BLaER1 treated with 17β-estradiol and CSF1 and Interleukin-3, amounts not matched to agents 10 nM and 100 nM (cell line): ENCODE measurements at regions not wholly inside any gene's neighbourhood (a gene's known extent, or its start where the extent isn't known, plus 50 kb on each side); places are given as distances from the start of the nearest gene placed in this dataset.
A peak's percentile ranks its signal among the peaks of the same experiment; 100 is the strongest.

Experiments
- H3K27ac ChIP-seq, 11 experiments: shearing (Covaris generic); formaldehyde crosslinking; 2 replicates each; pipeline ENCODE4 v1.8.1; 2022
- H3K27me3 ChIP-seq, 11 experiments: shearing (Covaris generic); formaldehyde crosslinking; 2 replicates each; pipeline ENCODE4 v1.8.1; 2022
- H3K36me3 ChIP-seq, 11 experiments: shearing (Covaris generic); formaldehyde crosslinking; 2 replicates each; pipeline ENCODE4 v1.8.1; 2022
- H3K4me1 ChIP-seq, 10 experiments: shearing (Covaris generic); formaldehyde crosslinking; 2 replicates each; pipeline ENCODE4 v1.8.1; 2022
- H3K4me2 ChIP-seq, 11 experiments: shearing (Covaris generic); formaldehyde crosslinking; 2 replicates each; pipeline ENCODE4 v1.8.1; 2022
- H3K4me3 ChIP-seq, 10 experiments: shearing (Covaris generic); formaldehyde crosslinking; 2 replicates each; pipeline ENCODE4 v1.8.1; 2022
- H3K9ac ChIP-seq, 11 experiments: shearing (Covaris generic); formaldehyde crosslinking; 2 replicates each; pipeline ENCODE4 v1.8.1; 2022
- H3K9me3 ChIP-seq, 11 experiments: shearing (Covaris generic); formaldehyde crosslinking; replicated peaks in 1 of 11; 2 replicates each; pipeline ENCODE4 v1.8.1; 2022
- H4K20me1 ChIP-seq, 11 experiments: shearing (Covaris generic); formaldehyde crosslinking; 2 replicates each; pipeline ENCODE4 v1.8.1; 2022
- Cebpa-rat ChIP-seq, 11 experiments: shearing (Covaris generic); IDR thresholded peaks; 2 replicates each; pipeline ENCODE4 v1.8.1; 2022

- H3K27ac ChIP-seq = no peak overlapping the region
- 0 out of 20 replicates have a peak, but pooled peaks cover 0 to 7% (median 0%) of the 10 kb centered on the region in 10 experiments for H3K4me1 ChIP-seq
- peaks cover 0 to 7% (median 0%) of the 10 kb centered on the region in 11 experiments; a peak in 6 of 22 replicates for H3K9me3 ChIP-seq
- H3K9ac ChIP-seq = no peak overlapping the region
- no peak overlapping the region for H3K4me2 ChIP-seq
- no peaks in the 10 kb centered on the region for H4K20me1 ChIP-seq
- no peak overlapping the region for H3K4me3 ChIP-seq
- no peaks in the 10 kb centered on the region for H3K27me3 ChIP-seq
- no peaks in the 10 kb centered on the region for H3K36me3 ChIP-seq
- TF ChIP-seq Cebpa-rat (IDR thresholded peaks at IDR 0.05) = no peak
Observed at GRCh38 chr1:30242168-30242567, 481.2 kb downstream of the MATN1 start.

GRCh38 chr1:30241681-30242080 lies 481.7 kb downstream of the MATN1 start:
- 0 out of 20 replicates have a peak, but pooled peaks cover 0 to 7% (median 0%) of the 10 kb centered on the region in 10 experiments for H3K4me1 ChIP-seq
- no peak for TF ChIP-seq Cebpa-rat (IDR thresholded peaks at IDR 0.05)

GRCh38 chr1:30234091-30234490 lies 489.3 kb downstream of the MATN1 start:
- peak overlapping the region in 5 of 11 experiments; percentile 42 to 63 (median 57); a peak in 9 of 22 replicates for H3K4me2 ChIP-seq
- H3K9me3 ChIP-seq = peaks cover 0 to 14% (median 4%) of the 10 kb centered on the region in 11 experiments; a peak in 8 of 22 replicates
- no peak overlapping the region for H3K4me3 ChIP-seq
- H3K27me3 ChIP-seq = no peaks in the 10 kb centered on the region
- no peak overlapping the region for H3K27ac ChIP-seq
- H4K20me1 ChIP-seq = no peaks in the 10 kb centered on the region
- peaks cover 0 to 25% (median 12%) of the 10 kb centered on the region in 10 experiments; a peak in 15 of 20 replicates for H3K4me1 ChIP-seq
- no peak for TF ChIP-seq Cebpa-rat (IDR thresholded peaks at IDR 0.05)
- no peak overlapping the region for H3K9ac ChIP-seq
- no peaks in the 10 kb centered on the region for H3K36me3 ChIP-seq

More at GRCh38 chr1:30241681-30242080, 481.7 kb downstream of the MATN1 start:
- Histone ChIP-seq H3K4me2 (no peak overlapping the region), H3K27me3 (no peaks in the 10 kb centered on the region), H3K4me3 (no peak overlapping the region), H3K27ac (no peak overlapping the region), H3K36me3 (no peaks in the 10 kb centered on the region), H3K9me3 (peaks cover 0 to 7% (median 0%) of the 10 kb centered on the region in 11 experiments; a peak in 6 of 22 replicates), H4K20me1 (no peaks in the 10 kb centered on the region), H3K9ac (no peak overlapping the region)

- no peak for TF ChIP-seq Cebpa-rat (IDR thresholded peaks at IDR 0.05)
- H3K27me3 ChIP-seq = no peaks in the 10 kb centered on the region
- H3K9me3 ChIP-seq = peaks cover 0 to 8% (median 0%) of the 10 kb centered on the region in 11 experiments; a peak in 3 of 22 replicates
Observed at GRCh38 chr1:30232288-30232899, 491.0 kb downstream of the MATN1 start.

GRCh38 chr1:30229960-30230359 lies 493.4 kb downstream of the MATN1 start:
- TF ChIP-seq Cebpa-rat (IDR thresholded peaks at IDR 0.05) = no peak
- Histone ChIP-seq H4K20me1 (no peaks in the 10 kb centered on the region), H3K4me2 (no peak overlapping the region), H3K27ac (no peak overlapping the region), H3K4me3 (no peak overlapping the region), H3K36me3 (no peaks in the 10 kb centered on the region), H3K4me1 (peaks cover 14 to 26% (median 18%) of the 10 kb centered on the region in 10 experiments), H3K9me3 (no peaks in the 10 kb centered on the region), H3K27me3 (no peaks in the 10 kb centered on the region), H3K9ac (no peak overlapping the region)

More at GRCh38 chr1:30232288-30232899, 491.0 kb downstream of the MATN1 start:
- Histone ChIP-seq H3K9ac (no peak overlapping the region), H3K27ac (no peak overlapping the region), H4K20me1 (no peaks in the 10 kb centered on the region), H3K4me1 (peaks cover 0 to 25% (median 12%) of the 10 kb centered on the region in 10 experiments; a peak in 15 of 20 replicates), H3K36me3 (no peaks in the 10 kb centered on the region), H3K4me2 (no peak overlapping the region), H3K4me3 (no peak overlapping the region)

- Histone ChIP-seq H3K36me3 (no peaks in the 10 kb centered on the region), H3K27ac (no peak overlapping the region), H3K27me3 (no peaks in the 10 kb centered on the region), H3K9me3 (no peaks in the 10 kb centered on the region), H3K9ac (no peak overlapping the region), H3K4me3 (no peak overlapping the region), H4K20me1 (no peaks in the 10 kb centered on the region), H3K4me2 (no peak overlapping the region), H3K4me1 (peaks cover 16 to 26% (median 18%) of the 10 kb centered on the region in 10 experiments)
- no peak for TF ChIP-seq Cebpa-rat (IDR thresholded peaks at IDR 0.05)
Observed at GRCh38 chr1:30229557-30229956, 493.8 kb downstream of the MATN1 start.

- no peaks in the 10 kb centered on the region for H4K20me1 ChIP-seq
- H3K27ac ChIP-seq = no peak overlapping the region
- H3K9me3 ChIP-seq = no peaks in the 10 kb centered on the region
- H3K36me3 ChIP-seq = no peaks in the 10 kb centered on the region
- peaks cover 23 to 36% (median 31%) of the 10 kb centered on the region in 10 experiments for H3K4me1 ChIP-seq
- H3K4me3 ChIP-seq = no peak overlapping the region
- H3K9ac ChIP-seq = no peak overlapping the region
- no peak for TF ChIP-seq Cebpa-rat (IDR thresholded peaks at IDR 0.05)
- no peak overlapping the region for H3K4me2 ChIP-seq
- no peaks in the 10 kb centered on the region for H3K27me3 ChIP-seq
Observed at GRCh38 chr1:30226648-30227047, 496.7 kb downstream of the MATN1 start.

GRCh38 chr1:30225357-30225756 lies 498.0 kb downstream of the MATN1 start:
- no peaks in the 10 kb centered on the region for H4K20me1 ChIP-seq
- peaks cover 23 to 36% (median 31%) of the 10 kb centered on the region in 10 experiments for H3K4me1 ChIP-seq
- H3K36me3 ChIP-seq = no peaks in the 10 kb centered on the region
- no peak overlapping the region for H3K9ac ChIP-seq
- H3K4me2 ChIP-seq = peak overlapping the region; percentile 18 to 78 (median 61); a peak in 21 of 22 replicates
- H3K4me3 ChIP-seq = no peak overlapping the region
- H3K27me3 ChIP-seq = no peaks in the 10 kb centered on the region
- no peaks in the 10 kb centered on the region for H3K9me3 ChIP-seq
- no peak for TF ChIP-seq Cebpa-rat (IDR thresholded peaks at IDR 0.05)
- no peak overlapping the region for H3K27ac ChIP-seq

- no peak overlapping the region for H3K4me3 ChIP-seq
- peaks cover 6 to 19% (median 17%) of the 10 kb centered on the region in 10 experiments for H3K4me1 ChIP-seq
- no peaks in the 10 kb centered on the region for H3K36me3 ChIP-seq
- H3K27me3 ChIP-seq = no peaks in the 10 kb centered on the region
- TF ChIP-seq Cebpa-rat (IDR thresholded peaks at IDR 0.05) = no peak
- H3K4me2 ChIP-seq = no peak overlapping the region
- H4K20me1 ChIP-seq = no peaks in the 10 kb centered on the region
- H3K9me3 ChIP-seq = no peaks in the 10 kb centered on the region
- no peak overlapping the region for H3K9ac ChIP-seq
- no peak overlapping the region for H3K27ac ChIP-seq
Observed at GRCh38 chr1:30219675-30220074, 503.7 kb downstream of the MATN1 start.

GRCh38 chr1:30218438-30218837 lies 504.9 kb downstream of the MATN1 start:
- TF ChIP-seq Cebpa-rat (IDR thresholded peaks at IDR 0.05) = no peak
- H4K20me1 ChIP-seq = no peaks in the 10 kb centered on the region
- no peak overlapping the region for H3K27ac ChIP-seq

More at GRCh38 chr1:30218438-30218837, 504.9 kb downstream of the MATN1 start:
- H3K4me3 ChIP-seq = no peak overlapping the region
- no peaks in the 10 kb centered on the region for H3K27me3 ChIP-seq
- no peaks in the 10 kb centered on the region for H3K9me3 ChIP-seq
- no peak overlapping the region for H3K9ac ChIP-seq
- no peaks in the 10 kb centered on the region for H3K36me3 ChIP-seq
- no peak overlapping the region for H3K4me2 ChIP-seq
- H3K4me1 ChIP-seq = peaks cover 2 to 7% (median 5%) of the 10 kb centered on the region in 10 experiments
